Erythroblast (primary cell): ENCODE measurements at regions not wholly inside any gene's neighbourhood (a gene's known extent, or its start where the extent isn't known, plus 50 kb on each side); places are given as distances from the start of the nearest gene placed in this dataset.

Experiments
- GATA1 ChIP-seq: IDR thresholded peaks from 2 replicates; pipeline ENCODE4 v1.6.1; 2011; ENCODE audit warnings: low read depth, mild to moderate bottlenecking, control low read depth, low read length, moderate library complexity
- POLR2A ChIP-seq: IDR thresholded peaks from 2 replicates; pipeline ENCODE4 v1.6.1; 2011; ENCODE audit warnings: mild to moderate bottlenecking, low read length

- no peak for TF ChIP-seq POLR2A
- no peak for TF ChIP-seq GATA1
Observed at GRCh38 chr19:30762651-30763050, 390.5 kb downstream of the ZNF536 start.
